Brain microvascular endothelial cell (primary cell): ENCODE measurements at regions not wholly inside any gene's neighbourhood (a gene's known extent, or its start where the extent isn't known, plus 50 kb on each side); places are given as distances from the start of the nearest gene placed in this dataset.

Experiments used
- DNase-seq: peaks from one replicate; pipeline ENCODE4 v3.0.0-alpha.2; 2020
- H3K27ac ChIP-seq: fragments of 250-450 bp; sonication (Bioruptor Pico); 2 replicates; pipeline ENCODE4 v1.5.1; 2020; ENCODE audit warnings: mild to moderate bottlenecking, moderate library complexity
- H3K27me3 ChIP-seq: fragments of 250-450 bp; sonication (Bioruptor Pico); replicated peaks from 2 replicates; pipeline ENCODE4 v1.5.1; 2020; ENCODE audit warnings: mild to moderate bottlenecking
- H3K36me3 ChIP-seq: fragments of 250-450 bp; sonication (Bioruptor Pico); replicated peaks from 2 replicates; pipeline ENCODE4 v1.5.1; 2020; ENCODE audit warnings: mild to moderate bottlenecking
- H3K4me3 ChIP-seq: 2 replicates; pipeline ENCODE4 v1.5.1; 2011; ENCODE audit warnings: low read depth, mild to moderate bottlenecking, control low read depth, low read length, moderate library complexity
- CTCF ChIP-seq: IDR thresholded peaks from 2 replicates; pipeline ENCODE4 v1.5.1; 2011; ENCODE audit warnings: low read depth, mild to moderate bottlenecking, moderate library complexity, low read length, control low read depth, inconsistent platforms; ENCODE audit errors: missing control alignments
- in situ Hi-C: cut with HindIII; loops from 2 replicates; pipeline ENCODE4 v1.10.0; 2017; ENCODE audit warnings: low sequenced_read_pairs, low pct_ligation_motif_present

GRCh38 chr4:8704632-8705031 lies 112.1 kb downstream of the CPZ start:
- Histone ChIP-seq H3K4me3 (no peak overlapping the region), H3K27me3 (peaks cover 38% of the 10 kb centered on the region), H3K36me3 (no peaks in the 10 kb centered on the region), H3K27ac (no peak overlapping the region)
- in situ Hi-C loops = no loop called here
- DNase-seq = no peak
- no peak for TF ChIP-seq CTCF

GRCh38 chr4:8703857-8704495 lies 111.4 kb downstream of the CPZ start:
- H3K27me3 ChIP-seq = peaks cover 38% of the 10 kb centered on the region
- no peak overlapping the region for H3K27ac ChIP-seq
- no peak overlapping the region for H3K4me3 ChIP-seq
- no peak for DNase-seq
- H3K36me3 ChIP-seq = no peaks in the 10 kb centered on the region
- TF ChIP-seq CTCF = no peak
- in situ Hi-C loops = no loop called here

GRCh38 chr4:8703401-8703696 lies 110.8 kb downstream of the CPZ start:
- TF ChIP-seq CTCF = no peak
- Histone ChIP-seq H3K27me3 (peaks cover 38% of the 10 kb centered on the region), H3K4me3 (no peak overlapping the region), H3K27ac (no peak overlapping the region), H3K36me3 (no peaks in the 10 kb centered on the region)
- DNase-seq = no peak
- in situ Hi-C loops = no loop called here

GRCh38 chr4:8702516-8703400 lies 110.2 kb downstream of the CPZ start:
- TF ChIP-seq CTCF = no peak
- peaks cover 38% of the 10 kb centered on the region for H3K27me3 ChIP-seq
- H3K27ac ChIP-seq = no peak overlapping the region
- no peaks in the 10 kb centered on the region for H3K36me3 ChIP-seq
- in situ Hi-C loops = no loop called here
- H3K4me3 ChIP-seq = no peak overlapping the region
- DNase-seq = no peak

- H3K36me3 ChIP-seq = no peaks in the 10 kb centered on the region
- peaks cover 38% of the 10 kb centered on the region for H3K27me3 ChIP-seq
- in situ Hi-C loops = no loop called here
- DNase-seq = no peak
- TF ChIP-seq CTCF = no peak
- no peak overlapping the region for H3K4me3 ChIP-seq
- H3K27ac ChIP-seq = no peak overlapping the region
These were observed 109.5 kb downstream of the CPZ start for GRCh38 chr4:8702020-8702495.
